Smooth muscle cell (in vitro differentiated cells): ENCODE measurements at regions not wholly inside any gene's neighbourhood (a gene's known extent, or its start where the extent isn't known, plus 50 kb on each side); places are given as distances from the start of the nearest gene placed in this dataset.

Experiments used
- DNase-seq: peaks from one replicate; lab custom pipeline; 2025; ENCODE audit not compliant: unreplicated experiment; lab: John Stamatoyannopoulos, UW
- H2AFZ ChIP-seq: fragments of 200-600 bp; sonication (generic); 2 replicates; pipeline ENCODE4 v1.6.0; 2016; ENCODE audit warnings: antibody characterized with exemption, low read depth, mild to moderate bottlenecking
- H3F3A ChIP-seq: fragments of 200-600 bp; sonication (generic); 2 replicates; pipeline ENCODE4 v1.6.0; 2017; ENCODE audit warnings: antibody characterized with exemption, low read depth
- H3K27ac ChIP-seq: fragments of 200-600 bp; sonication (generic); 2 replicates; pipeline ENCODE4 v1.5.1; 2016; ENCODE audit warnings: low read depth, mild to moderate bottlenecking
- H3K27me3 ChIP-seq: fragments of 200-600 bp; sonication (generic); 2 replicates; pipeline ENCODE4 v1.6.1; 2016; ENCODE audit warnings: low read depth, mild to moderate bottlenecking
- H3K36me3 ChIP-seq: fragments of 200-600 bp; sonication (generic); 2 replicates; pipeline ENCODE4 v1.5.1; 2016; ENCODE audit warnings: low read depth
- H3K4me1 ChIP-seq: fragments of 200-600 bp; sonication (generic); 2 replicates; pipeline ENCODE4 v1.5.1; 2016; ENCODE audit warnings: low read depth
- H3K4me2 ChIP-seq: fragments of 200-600 bp; sonication (generic); 2 replicates; pipeline ENCODE4 v1.6.0; 2016; ENCODE audit warnings: mild to moderate bottlenecking
- H3K4me3 ChIP-seq: fragments of 200-600 bp; sonication (generic); 2 replicates; pipeline ENCODE4 v1.5.1; 2016; ENCODE audit warnings: mild to moderate bottlenecking
- H3K79me2 ChIP-seq: fragments of 200-600 bp; sonication (generic); 2 replicates; pipeline ENCODE4 v1.6.0; 2016; ENCODE audit warnings: low read depth, mild to moderate bottlenecking
- H3K9ac ChIP-seq: fragments of 200-600 bp; sonication (generic); 2 replicates; pipeline ENCODE4 v1.6.0; 2016; ENCODE audit warnings: low read depth
- H3K9me3 ChIP-seq: fragments of 200-600 bp; sonication (generic); replicated peaks from 2 replicates; pipeline ENCODE4 v1.5.1; 2016; ENCODE audit warnings: low read depth
- H4K20me1 ChIP-seq: fragments of 200-600 bp; sonication (generic); 2 replicates; pipeline ENCODE4 v1.6.0; 2016; ENCODE audit warnings: low read depth
- WGBS: methylation state at CpG from one replicate; pipeline ENCODE4 v1.1.7; 2016; ENCODE audit warnings: low lambda C conversion rate; 5-methylcytosine and 5-hydroxymethylcytosine counted together
- TF ChIP-seq, protein P1 (sequence below): fragments of 200-600 bp; sonication (generic); IDR thresholded peaks from 2 replicates; pipeline ENCODE4 v1.5.1; 2017; ENCODE audit warnings: borderline replicate concordance, mild to moderate bottlenecking, antibody characterized with exemption; ENCODE audit not compliant: insufficient read depth, poor library complexity, severe bottlenecking

DNA sequence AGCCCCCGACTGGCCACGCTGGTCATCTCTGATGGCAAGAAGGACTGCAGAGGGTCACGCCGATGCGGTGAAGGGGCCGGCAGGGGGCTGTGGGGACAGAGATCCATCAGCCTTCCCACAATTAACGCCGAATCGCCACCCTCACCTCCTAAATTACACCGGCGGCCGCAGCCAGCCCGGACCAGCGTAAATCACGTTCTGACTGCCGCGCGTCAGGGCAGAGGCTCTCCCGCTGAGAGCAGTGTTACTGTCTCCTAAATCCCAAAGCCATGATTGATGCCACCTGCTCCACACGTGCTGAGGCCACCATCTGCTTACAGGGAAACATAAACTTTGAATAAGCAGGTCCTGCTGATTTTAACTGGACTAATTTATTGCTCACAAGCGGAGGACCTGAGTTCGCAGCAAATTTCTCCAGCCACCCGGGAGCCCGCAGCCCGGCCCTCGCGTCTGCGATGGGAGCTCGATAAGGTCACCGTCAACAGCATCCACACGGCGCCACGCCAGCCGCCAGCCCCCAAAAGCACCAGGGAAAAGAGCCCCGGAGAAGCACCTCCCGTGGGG lies 127.3 kb upstream of the NKX1-1 start:
- H2AFZ ChIP-seq, result no peak overlapping the region
- H4K20me1 ChIP-seq, result no peaks in the 10 kb centered on the region
- no peaks in the 10 kb centered on the region for H3K36me3 ChIP-seq
- H3K27me3 ChIP-seq, result peaks cover 8% of the 10 kb centered on the region
- TF ChIP-seq, protein P1, sequence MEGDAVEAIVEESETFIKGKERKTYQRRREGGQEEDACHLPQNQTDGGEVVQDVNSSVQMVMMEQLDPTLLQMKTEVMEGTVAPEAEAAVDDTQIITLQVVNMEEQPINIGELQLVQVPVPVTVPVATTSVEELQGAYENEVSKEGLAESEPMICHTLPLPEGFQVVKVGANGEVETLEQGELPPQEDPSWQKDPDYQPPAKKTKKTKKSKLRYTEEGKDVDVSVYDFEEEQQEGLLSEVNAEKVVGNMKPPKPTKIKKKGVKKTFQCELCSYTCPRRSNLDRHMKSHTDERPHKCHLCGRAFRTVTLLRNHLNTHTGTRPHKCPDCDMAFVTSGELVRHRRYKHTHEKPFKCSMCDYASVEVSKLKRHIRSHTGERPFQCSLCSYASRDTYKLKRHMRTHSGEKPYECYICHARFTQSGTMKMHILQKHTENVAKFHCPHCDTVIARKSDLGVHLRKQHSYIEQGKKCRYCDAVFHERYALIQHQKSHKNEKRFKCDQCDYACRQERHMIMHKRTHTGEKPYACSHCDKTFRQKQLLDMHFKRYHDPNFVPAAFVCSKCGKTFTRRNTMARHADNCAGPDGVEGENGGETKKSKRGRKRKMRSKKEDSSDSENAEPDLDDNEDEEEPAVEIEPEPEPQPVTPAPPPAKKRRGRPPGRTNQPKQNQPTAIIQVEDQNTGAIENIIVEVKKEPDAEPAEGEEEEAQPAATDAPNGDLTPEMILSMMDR, result no peak
- no peak overlapping the region for H3K27ac ChIP-seq
- 92% methylated on average over 36 of the region's 36 CpGs for WGBS
- H3K9me3 ChIP-seq, result no peaks in the 10 kb centered on the region
- no peak overlapping the region for H3K4me2 ChIP-seq
- no peaks in the 10 kb centered on the region for H3K79me2 ChIP-seq
- no peaks in the 10 kb centered on the region for H3K4me1 ChIP-seq
- no peak overlapping the region for H3K4me3 ChIP-seq
- DNase-seq, result no peak
- no peaks in the 10 kb centered on the region for H3F3A ChIP-seq
- no peak overlapping the region for H3K9ac ChIP-seq

GRCh38 chr4:1532549-1533395 lies 126.5 kb upstream of the NKX1-1 start:
- Histone ChIP-seq H4K20me1 (no peaks in the 10 kb centered on the region), H3K4me2 (no peak overlapping the region), H3K36me3 (no peaks in the 10 kb centered on the region), H3K9ac (no peak overlapping the region), H3K27me3 (peaks cover 16% of the 10 kb centered on the region), H3K27ac (no peak overlapping the region), H3F3A (no peaks in the 10 kb centered on the region), H2AFZ (no peak overlapping the region), H3K9me3 (no peaks in the 10 kb centered on the region), H3K4me1 (no peaks in the 10 kb centered on the region), H3K4me3 (no peak overlapping the region), H3K79me2 (no peaks in the 10 kb centered on the region)
- no peak for DNase-seq
- WGBS, result 93% methylated on average over 42 of the region's 44 CpGs
- TF ChIP-seq, protein P1, result no peak

DNA sequence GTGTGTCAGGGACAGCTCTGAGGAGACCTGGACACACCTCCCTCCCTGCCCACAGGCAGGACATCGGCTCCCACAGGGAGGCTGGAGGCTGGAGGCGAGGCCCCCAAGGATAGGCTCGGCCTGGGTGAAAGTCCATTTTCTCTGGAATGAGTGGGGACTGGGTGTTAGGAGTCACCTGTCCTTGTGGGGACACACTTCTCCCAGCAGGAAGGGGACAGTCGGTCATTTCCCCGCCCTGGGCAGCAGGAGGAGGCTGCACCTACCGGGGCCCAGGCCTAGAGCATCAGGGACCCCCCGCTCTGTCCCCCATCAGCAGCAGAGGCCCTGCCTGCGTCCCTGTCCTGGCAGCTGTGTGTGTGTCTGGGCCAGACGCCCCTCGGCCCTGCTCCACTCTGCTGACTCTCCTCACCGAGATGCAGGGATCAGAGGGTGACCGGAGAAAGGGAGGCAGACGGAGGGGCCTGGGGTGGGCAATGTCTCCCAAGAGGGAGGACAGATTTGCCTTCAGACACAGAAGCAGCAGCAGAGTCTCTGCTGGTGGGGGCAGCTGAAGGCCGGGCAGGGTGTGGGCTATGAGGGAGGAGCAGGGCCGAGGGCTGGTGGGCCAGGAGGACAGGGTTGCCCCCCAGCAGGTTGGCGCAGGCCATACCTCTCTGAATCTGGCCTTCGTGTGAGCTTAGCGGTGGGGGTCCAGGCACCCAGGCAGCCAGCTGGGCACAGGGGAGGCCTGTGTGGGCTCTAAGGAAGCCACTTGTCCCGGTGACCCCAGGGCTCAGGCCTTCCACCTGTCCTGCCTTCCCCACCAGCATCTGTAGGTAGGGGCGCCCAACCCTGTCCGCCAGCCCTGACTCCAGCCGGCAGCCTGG lies 125.7 kb upstream of the NKX1-1 start:
- H3K27me3 ChIP-seq, result peaks cover 24% of the 10 kb centered on the region
- 92% methylated on average over 21 of the region's 22 CpGs for whole genome bisulfite sequencing

More for the DNA sequence above, 125.7 kb upstream of the NKX1-1 start:
- TF ChIP-seq, protein P1, result no peak
- H3K9me3 ChIP-seq, result no peaks in the 10 kb centered on the region
- H3K36me3 ChIP-seq, result no peaks in the 10 kb centered on the region
- DNase-seq, result no peak
- no peaks in the 10 kb centered on the region for H4K20me1 ChIP-seq
- H3F3A ChIP-seq, result no peaks in the 10 kb centered on the region
- H3K9ac ChIP-seq, result no peak overlapping the region
- no peaks in the 10 kb centered on the region for H3K79me2 ChIP-seq
- H3K27ac ChIP-seq, result no peak overlapping the region
- no peak overlapping the region for H2AFZ ChIP-seq
- no peak overlapping the region for H3K4me2 ChIP-seq
- H3K4me1 ChIP-seq, result no peaks in the 10 kb centered on the region
- no peak overlapping the region for H3K4me3 ChIP-seq
